GM13977 (cell line): ENCODE measurements at regions not wholly inside any gene's neighbourhood (a gene's known extent, or its start where the extent isn't known, plus 50 kb on each side); places are given as distances from the start of the nearest gene placed in this dataset.

Experiments used
- DNase-seq: peaks from one replicate; pipeline ENCODE4 v3.0.0; 2012; ENCODE audit warnings: low spot score
- CTCF ChIP-seq: IDR thresholded peaks from 2 replicates; pipeline ENCODE4 v1.5.1; 2012; ENCODE audit warnings: mild to moderate bottlenecking, control low read depth; ENCODE audit not compliant: insufficient read depth; ENCODE audit errors: extremely low read depth, missing control alignments
- in situ Hi-C: fragments of 300-500 bp; cut with MboI; formaldehyde crosslinking; loops from one replicate; pipeline ENCODE4 v1.12.0; 2022; ENCODE audit warnings: low sequenced_read_pairs, low pct_unique_long_range_greater_than_20kb, mixed read lengths, inconsistent platforms; ENCODE audit not compliant: unreplicated experiment

GRCh38 chr2:215667585-215668377, 231.9 kb upstream of the FN1 start:
- TF ChIP-seq CTCF = no peak
- in situ Hi-C loops = no loop called here
- no peak for DNase-seq

- in situ Hi-C loops = no loop called here
- DNase-seq = peak; percentile 28
- no peak for TF ChIP-seq CTCF
Observed at GRCh38 chr2:215664847-215665525, 229.1 kb upstream of the FN1 start.

GRCh38 chr2:215662715-215663114, 226.8 kb upstream of the FN1 start:
- TF ChIP-seq CTCF = no peak
- no peak for DNase-seq
- in situ Hi-C loops = no loop called here

GRCh38 chr2:215660687-215661086, 224.8 kb upstream of the FN1 start:
- in situ Hi-C loops = no loop called here
- no peak for TF ChIP-seq CTCF
- no peak for DNase-seq

- DNase-seq = no peak
- no peak for TF ChIP-seq CTCF
- in situ Hi-C loops = no loop called here
Observed at GRCh38 chr2:215659650-215660049, 223.8 kb upstream of the FN1 start.

- in situ Hi-C loops = no loop called here
- TF ChIP-seq CTCF = no peak
- no peak for DNase-seq
Observed at GRCh38 chr2:215658635-215659305, 222.9 kb upstream of the FN1 start.
